Left ventricle myocardium inferior (tissue), 1 donor: ENCODE measurements at regions not wholly inside any gene's neighbourhood (a gene's known extent, or its start where the extent isn't known, plus 50 kb on each side); places are given as distances from the start of the nearest gene placed in this dataset.
"Not testable (repeated sequence)": the region's sequence is repeated elsewhere in the genome, so short reads cannot be mapped to it uniquely, and the experiment has no call there.

Source experiments
- DNase-seq: peaks from one replicate; pipeline ENCODE4 v3.0.0-alpha.2; 2020
- H3K27ac ChIP-seq: fragments of 200-600 bp; replicated peaks from 2 replicates; pipeline ENCODE4 v1.8.0; 2021
- H3K27me3 ChIP-seq: fragments of 200-600 bp; 2 replicates; pipeline ENCODE4 v1.8.0; 2021; ENCODE audit warnings: low read depth
- H3K36me3 ChIP-seq: fragments of 200-600 bp; 2 replicates; pipeline ENCODE4 v1.8.0; 2021
- H3K4me1 ChIP-seq: fragments of 200-600 bp; 2 replicates; pipeline ENCODE4 v1.8.0; 2021
- H3K4me3 ChIP-seq: fragments of 200-600 bp; 2 replicates; pipeline ENCODE4 v1.8.0; 2021; ENCODE audit warnings: mild to moderate bottlenecking, moderate library complexity
- H3K9me3 ChIP-seq: fragments of 200-600 bp; replicated peaks from 2 replicates; pipeline ENCODE4 v1.8.0; 2021
- intact Hi-C: fragments of 100-400 bp; cut with micrococcal nuclease; formaldehyde crosslinking; loops from one replicate; pipeline ENCODE4 v1.11.0; 2022
- TF ChIP-seq, protein P1 (sequence below): fragments of 200-600 bp; IDR thresholded peaks from 2 replicates; pipeline ENCODE4 v1.8.0; 2021; ENCODE audit warnings: antibody characterized with exemption, mild to moderate bottlenecking, borderline replicate concordance
- donor health status: DM: no; HTN: yes; CAD: no; lungs with severe emphysema.

GRCh38 chr5:99441235-99441634 is 512.4 kb upstream of the CHD1 start:
- no peak overlapping the region for H3K4me3 ChIP-seq
- DNase-seq: no peak
- H3K27ac ChIP-seq: no peak overlapping the region
- no peaks in the 10 kb centered on the region for H3K9me3 ChIP-seq
- intact Hi-C loops: no loop called here
- H3K4me1 ChIP-seq: no peaks in the 10 kb centered on the region
- TF ChIP-seq, protein P1, sequence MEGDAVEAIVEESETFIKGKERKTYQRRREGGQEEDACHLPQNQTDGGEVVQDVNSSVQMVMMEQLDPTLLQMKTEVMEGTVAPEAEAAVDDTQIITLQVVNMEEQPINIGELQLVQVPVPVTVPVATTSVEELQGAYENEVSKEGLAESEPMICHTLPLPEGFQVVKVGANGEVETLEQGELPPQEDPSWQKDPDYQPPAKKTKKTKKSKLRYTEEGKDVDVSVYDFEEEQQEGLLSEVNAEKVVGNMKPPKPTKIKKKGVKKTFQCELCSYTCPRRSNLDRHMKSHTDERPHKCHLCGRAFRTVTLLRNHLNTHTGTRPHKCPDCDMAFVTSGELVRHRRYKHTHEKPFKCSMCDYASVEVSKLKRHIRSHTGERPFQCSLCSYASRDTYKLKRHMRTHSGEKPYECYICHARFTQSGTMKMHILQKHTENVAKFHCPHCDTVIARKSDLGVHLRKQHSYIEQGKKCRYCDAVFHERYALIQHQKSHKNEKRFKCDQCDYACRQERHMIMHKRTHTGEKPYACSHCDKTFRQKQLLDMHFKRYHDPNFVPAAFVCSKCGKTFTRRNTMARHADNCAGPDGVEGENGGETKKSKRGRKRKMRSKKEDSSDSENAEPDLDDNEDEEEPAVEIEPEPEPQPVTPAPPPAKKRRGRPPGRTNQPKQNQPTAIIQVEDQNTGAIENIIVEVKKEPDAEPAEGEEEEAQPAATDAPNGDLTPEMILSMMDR: no peak
- H3K36me3 ChIP-seq: no peaks in the 10 kb centered on the region
- H3K27me3 ChIP-seq: no peaks in the 10 kb centered on the region

- intact Hi-C loops: no loop called here
- H3K4me3 ChIP-seq: no peak overlapping the region
- no peaks in the 10 kb centered on the region for H3K27me3 ChIP-seq
- H3K27ac ChIP-seq: no peak overlapping the region
- no peaks in the 10 kb centered on the region for H3K9me3 ChIP-seq
- no peaks in the 10 kb centered on the region for H3K36me3 ChIP-seq
- no peak for DNase-seq
- TF ChIP-seq, protein P1: no peak
- H3K4me1 ChIP-seq: no peaks in the 10 kb centered on the region
These were observed 509.8 kb upstream of the CHD1 start for GRCh38 chr5:99438619-99439018.

DNA sequence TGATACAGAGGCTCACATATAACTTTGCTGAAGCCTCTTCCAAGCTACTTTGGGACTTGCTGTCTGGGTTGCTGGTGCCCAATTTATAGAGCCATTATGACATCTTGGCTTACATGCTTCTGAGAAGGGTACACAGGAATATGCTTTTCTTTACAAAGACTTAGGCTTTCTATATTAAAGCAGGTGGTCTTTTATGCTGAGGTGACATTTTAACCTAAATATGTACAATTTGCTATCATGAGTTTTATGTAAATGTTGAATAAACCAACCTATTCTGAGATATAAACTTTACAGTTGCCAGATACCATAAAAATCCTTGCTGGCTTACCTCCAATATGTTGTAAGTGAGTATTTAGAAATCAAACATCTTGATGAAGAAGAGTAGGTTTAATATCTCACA is 509.2 kb upstream of the CHD1 start:
- Histone ChIP-seq H3K9me3 (no peaks in the 10 kb centered on the region), H3K27me3 (no peaks in the 10 kb centered on the region), H3K4me3 (no peak overlapping the region), H3K27ac (no peak overlapping the region), H3K36me3 (no peaks in the 10 kb centered on the region), H3K4me1 (no peaks in the 10 kb centered on the region)
- TF ChIP-seq, protein P1: no peak
- intact Hi-C loops: no loop called here
- DNase-seq: no peak

- DNase-seq, H3K27me3 ChIP-seq, H3K4me3 ChIP-seq, intact Hi-C loops, H3K27ac ChIP-seq, H3K9me3 ChIP-seq, H3K36me3 ChIP-seq, H3K4me1 ChIP-seq: not testable (repeated sequence)
These were observed 494.6 kb upstream of the CHD1 start for GRCh38 chr5:99423396-99423795.

DNA sequence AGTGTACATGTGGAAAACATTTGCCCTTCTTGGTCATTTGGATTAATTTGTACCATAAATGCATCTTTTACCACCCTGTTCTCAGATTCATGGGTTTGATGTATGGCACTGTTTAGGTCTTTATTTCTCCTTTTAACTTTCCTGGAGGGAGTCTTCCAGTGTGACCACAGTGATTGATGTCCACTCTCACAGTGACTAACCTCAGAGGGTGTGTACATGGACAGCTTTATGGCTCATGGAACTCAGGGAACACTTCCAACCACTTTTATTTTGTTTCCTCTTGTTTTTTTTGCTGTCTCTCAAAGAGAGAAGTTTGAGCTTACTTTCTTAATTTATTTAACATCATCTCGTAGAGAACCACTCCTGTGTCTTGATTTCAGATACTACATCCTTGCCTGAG is 489.8 kb upstream of the CHD1 start:
- DNase-seq, H3K4me3 ChIP-seq, H3K27ac ChIP-seq, intact Hi-C loops, H3K9me3 ChIP-seq, H3K27me3 ChIP-seq, H3K4me1 ChIP-seq, H3K36me3 ChIP-seq: not testable (repeated sequence)

DNA sequence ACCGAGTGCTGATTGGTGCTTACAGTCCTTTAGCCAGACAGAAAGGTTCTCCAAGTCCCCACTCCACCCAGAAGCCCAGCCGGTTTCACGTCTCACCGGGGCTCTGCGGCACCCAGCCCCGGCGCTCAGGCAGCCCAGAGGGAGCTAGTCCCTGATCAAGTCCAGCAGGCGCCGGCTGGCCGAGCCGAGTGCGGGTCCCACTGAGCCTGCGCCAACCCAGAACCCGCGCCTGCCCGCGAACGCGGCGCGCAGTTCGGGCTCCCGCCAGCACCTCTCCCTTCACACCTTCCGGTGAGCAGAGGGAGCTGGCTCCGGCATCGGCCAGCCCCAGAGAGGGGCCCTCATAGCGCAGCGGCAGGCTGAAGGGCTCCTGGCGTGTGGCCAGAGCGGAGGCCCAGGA is 481.6 kb upstream of the CHD1 start:
- H3K4me3 ChIP-seq, H3K4me1 ChIP-seq, H3K27ac ChIP-seq, H3K9me3 ChIP-seq, H3K36me3 ChIP-seq, intact Hi-C loops, H3K27me3 ChIP-seq, DNase-seq: not testable (repeated sequence)

- H3K4me3 ChIP-seq, H3K36me3 ChIP-seq, H3K27ac ChIP-seq, DNase-seq, H3K4me1 ChIP-seq, H3K9me3 ChIP-seq, H3K27me3 ChIP-seq, intact Hi-C loops: not testable (repeated sequence)
These were observed 476.0 kb upstream of the CHD1 start for GRCh38 chr5:99404764-99405302.

DNA sequence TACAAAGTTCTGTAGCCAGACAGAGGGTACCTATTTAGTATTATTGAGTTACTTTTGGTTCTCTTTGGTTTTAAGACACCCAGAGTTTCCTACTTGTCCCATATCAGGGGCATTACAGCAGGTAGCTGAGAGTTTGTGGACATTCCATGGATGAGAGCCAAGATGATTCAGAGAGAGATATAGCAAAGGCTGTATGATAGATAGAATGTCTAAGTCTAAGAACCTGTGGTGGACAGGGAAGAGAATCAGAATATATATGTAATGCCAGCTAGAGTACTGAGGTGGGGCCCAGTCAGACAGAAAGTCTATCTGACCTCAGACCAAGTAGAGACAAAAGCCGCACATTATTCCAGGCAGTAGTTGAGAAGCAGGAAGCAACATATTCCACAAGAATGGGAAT is 471.8 kb upstream of the CHD1 start:
- H3K4me1 ChIP-seq, intact Hi-C loops, H3K27ac ChIP-seq, H3K9me3 ChIP-seq, DNase-seq, H3K36me3 ChIP-seq, H3K4me3 ChIP-seq, H3K27me3 ChIP-seq: not testable (repeated sequence)
